Stomach (tissue), 8 donors: ENCODE measurements at regions not wholly inside any gene's neighbourhood (a gene's known extent, or its start where the extent isn't known, plus 50 kb on each side); places are given as distances from the start of the nearest gene placed in this dataset.
A peak's percentile ranks its signal among the peaks of the same experiment; 100 is the strongest.

ENCODE experiments used
- DNase-seq, 2 donors: peaks; one replicate each; pipeline versions ENCODE4 v3.0.0 to v3.0.0-alpha.2; 2013 to 2019
- H3K27ac ChIP-seq, 5 donors: fragments of 200-600 bp in 4 of 5; sonication (generic) in 4 of 5; one replicate each; pipeline ENCODE4 v1.5.1; 2013 to 2019; ENCODE audit warnings: mild to moderate bottlenecking in 1 of 5, moderate library complexity in 1 of 5
- H3K27me3 ChIP-seq, 3 donors: fragments of 200-600 bp; sonication (generic); one replicate each; pipeline ENCODE4 v1.5.1; 2017 to 2019; ENCODE audit warnings: mixed run types in 1 of 3
- H3K36me3 ChIP-seq, 4 donors: fragments of 200-600 bp; sonication (generic); 1 replicate in 3 of 4; 2 replicates in 1 of 4; pipeline ENCODE4 v1.5.1; 2016 to 2019
- H3K4me1 ChIP-seq, 4 donors: fragments of 200-600 bp; sonication (generic); one replicate each; pipeline ENCODE4 v1.5.1; 2016 to 2019
- H3K4me3 ChIP-seq, 4 donors: fragments of 200-600 bp; sonication (generic) in 3 of 4; one replicate each; pipeline ENCODE4 v1.5.1; 2016 to 2019; ENCODE audit warnings: mild to moderate bottlenecking in 1 of 4
- H3K9me3 ChIP-seq, 4 donors: fragments of 200-600 bp; sonication (generic); one replicate each; pipeline ENCODE4 v1.5.1; 2016 to 2019
- CTCF ChIP-seq, 7 experiments: fragments of 450-650 bp in 4 of 7; fragments of 200-600 bp in 3 of 7; sonication (generic) in 3 of 7; IDR thresholded peaks; one replicate each; pipeline ENCODE4 v1.5.1; 2016 to 2019; ENCODE audit warnings: antibody characterized with exemption in 7 of 7, control low read depth in 2 of 7, mild to moderate bottlenecking in 1 of 7
- EP300 ChIP-seq: sonication (generic); formaldehyde crosslinking; IDR thresholded peaks from one replicate; pipeline ENCODE4 v1.6.1; 2017; ENCODE audit warnings: antibody characterized with exemption
- POLR2A ChIP-seq, 4 donors: fragments of 450-650 bp; IDR thresholded peaks; one replicate each; pipeline ENCODE4 v1.6.1; 2016; ENCODE audit warnings: antibody characterized with exemption in 4 of 4, control low read depth in 2 of 4, mild to moderate bottlenecking in 1 of 4, moderate library complexity in 1 of 4
- POLR2AphosphoS5 ChIP-seq, 3 donors: sonication (generic); formaldehyde crosslinking; IDR thresholded peaks; one replicate each; pipeline ENCODE4 v1.6.1; 2016; ENCODE audit warnings: antibody characterized with exemption in 3 of 3
- WGBS, 5 donors: extraction: QIAGEN DNeasy Blood & Tissue Kit in 3 of 5; methylation state at CpG; one replicate each; pipeline versions ENCODE4 v1.1.5 to v1.1.7; 2013 to 2018; 5-methylcytosine and 5-hydroxymethylcytosine counted together
- intact Hi-C: fragments of 100-400 bp; cut with DNase I; formaldehyde crosslinking; loops from one replicate; pipeline ENCODE4 v1.15.1; 2023; ENCODE audit warnings: low total_unique reads
- donor health status: healthy with polysubstance abuse.
- donor health status: Bipolar disorder and iron deficiency.
- donor health status: healthy.

GRCh38 chr10:60646966-60647796 is 131.1 kb upstream of the CDK1 start:
- no peak overlapping the region for H3K27ac ChIP-seq
- TF ChIP-seq POLR2AphosphoS5 (IDR thresholded peaks at IDR 0.05): no peak
- peak in 5 of 7 experiments; percentile 40 to 77 (median 63) for TF ChIP-seq CTCF (IDR thresholded peaks at IDR 0.05)
- H3K9me3 ChIP-seq: no peaks in the 10 kb centered on the region
- peak in 1 of 2 donors; percentile 84 for DNase-seq
- H3K27me3 ChIP-seq: no peaks in the 10 kb centered on the region
- H3K4me1 ChIP-seq: peaks cover 0 to 12% (median 4%) of the 10 kb centered on the region in 4 donors
- intact Hi-C loops: loop anchor here (5.0 kb wide), 1 partner anchor 205 kb away; no protein-coding TSS in a partner anchor
- WGBS, 5 donors: 13 to 24% (median 16%) methylated on average over 6 of the region's 6 CpGs
- H3K36me3 ChIP-seq: no peaks in the 10 kb centered on the region
- H3K4me3 ChIP-seq: no peak overlapping the region

- TF ChIP-seq CTCF (IDR thresholded peaks at IDR 0.05): no peak
- H3K4me1 ChIP-seq: peaks cover 0 to 12% (median 4%) of the 10 kb centered on the region in 4 donors
- no peaks in the 10 kb centered on the region for H3K9me3 ChIP-seq
- H3K36me3 ChIP-seq: no peaks in the 10 kb centered on the region
- no peak for DNase-seq
- no peak overlapping the region for H3K27ac ChIP-seq
- no peaks in the 10 kb centered on the region for H3K27me3 ChIP-seq
- intact Hi-C loops: loop anchor here (5.0 kb wide), 1 partner anchor 204 kb away; no protein-coding TSS in a partner anchor
- H3K4me3 ChIP-seq: no peak overlapping the region
- 36 to 57% (median 53%) methylated on average over 2 of the region's 2 CpGs for WGBS, 5 donors
Observed at GRCh38 chr10:60645980-60646379, 132.3 kb upstream of the CDK1 start.

GRCh38 chr10:60644436-60645130 is 133.7 kb upstream of the CDK1 start:
- Histone ChIP-seq H3K4me1 (peaks cover 0 to 5% (median 1%) of the 10 kb centered on the region in 4 donors), H3K36me3 (no peaks in the 10 kb centered on the region), H3K9me3 (no peaks in the 10 kb centered on the region), H3K27ac (no peak overlapping the region), H3K4me3 (no peak overlapping the region), H3K27me3 (no peaks in the 10 kb centered on the region)
- TF ChIP-seq CTCF (IDR thresholded peaks at IDR 0.05): no peak
- TF ChIP-seq EP300: no peak
- no peak for TF ChIP-seq POLR2AphosphoS5 (IDR thresholded peaks at IDR 0.05)
- no peak for TF ChIP-seq POLR2A (IDR thresholded peaks at IDR 0.05)
- no peak for DNase-seq
- WGBS, 5 donors: 73 to 79% (median 76%) methylated on average over 4 of the region's 4 CpGs
- intact Hi-C loops: loop anchor here (5.0 kb wide), 1 partner anchor 202 kb away; no protein-coding TSS in a partner anchor

GRCh38 chr10:60643874-60644273 is 134.4 kb upstream of the CDK1 start:
- DNase-seq: no peak
- WGBS, 5 donors: 72 to 82% (median 81%) methylated on average over 1 of the region's 1 CpG
- Histone ChIP-seq H3K4me1 (peaks cover 0 to 4% (median 1%) of the 10 kb centered on the region in 4 donors), H3K4me3 (no peak overlapping the region), H3K27me3 (no peaks in the 10 kb centered on the region), H3K9me3 (no peaks in the 10 kb centered on the region), H3K27ac (no peak overlapping the region), H3K36me3 (no peaks in the 10 kb centered on the region)
- intact Hi-C loops: no loop called here
- TF ChIP-seq POLR2AphosphoS5 (IDR thresholded peaks at IDR 0.05) (no peak), EP300 (no peak), CTCF (IDR thresholded peaks at IDR 0.05) (no peak), POLR2A (IDR thresholded peaks at IDR 0.05) (no peak)
